Colonic mucosa (tissue), 4 donors: ENCODE measurements at regions not wholly inside any gene's neighbourhood (a gene's known extent, or its start where the extent isn't known, plus 50 kb on each side); places are given as distances from the start of the nearest gene placed in this dataset.
"Not testable (repeated sequence)": the region's sequence is repeated elsewhere in the genome, so short reads cannot be mapped to it uniquely, and the experiment has no call there.

Experiments
- DNase-seq: peaks from one replicate; pipeline ENCODE4 v3.0.0-alpha.2; 2020
- H3K27ac ChIP-seq: fragments of 200-600 bp; one replicate; pipeline ENCODE4 v1.8.0; 2021
- H3K27me3 ChIP-seq: fragments of 200-600 bp; one replicate; pipeline ENCODE4 v1.8.0; 2021
- H3K36me3 ChIP-seq: fragments of 200-600 bp; one replicate; pipeline ENCODE4 v1.8.0; 2021
- H3K4me1 ChIP-seq: fragments of 200-600 bp; one replicate; pipeline ENCODE4 v1.8.0; 2021; ENCODE audit warnings: mild to moderate bottlenecking
- H3K4me3 ChIP-seq: fragments of 200-600 bp; one replicate; pipeline ENCODE4 v1.8.0; 2021
- H3K9ac ChIP-seq, 2 donors: one replicate each; pipeline ENCODE4 v1.7.0; 2013; ENCODE audit warnings: control low read depth in 2 of 2, low read depth in 2 of 2, low read length in 2 of 2
- H3K9me3 ChIP-seq: fragments of 200-600 bp; one replicate; pipeline ENCODE4 v1.8.0; 2021
- intact Hi-C: fragments of 100-400 bp; cut with DNase I; formaldehyde crosslinking; loops from one replicate; pipeline ENCODE4 v1.14.1; 2022
- TF ChIP-seq, protein P1 (sequence below): fragments of 200-600 bp; IDR thresholded peaks from one replicate; pipeline ENCODE4 v1.8.0; 2022; ENCODE audit warnings: antibody characterized with exemption, mild to moderate bottlenecking
- donor health status: healthy.
- donor health status: DM: no; HTN: no; CAD: no.
- donor health status: DM: no; HTN: no; CAD: no.

- DNase-seq, result no peak
- H3K4me1 ChIP-seq, result no peaks in the 10 kb centered on the region
- H3K27ac ChIP-seq, result no peak overlapping the region
- intact Hi-C loops, result no loop called here
- H3K9ac ChIP-seq, result no peak overlapping the region
- TF ChIP-seq, protein P1, sequence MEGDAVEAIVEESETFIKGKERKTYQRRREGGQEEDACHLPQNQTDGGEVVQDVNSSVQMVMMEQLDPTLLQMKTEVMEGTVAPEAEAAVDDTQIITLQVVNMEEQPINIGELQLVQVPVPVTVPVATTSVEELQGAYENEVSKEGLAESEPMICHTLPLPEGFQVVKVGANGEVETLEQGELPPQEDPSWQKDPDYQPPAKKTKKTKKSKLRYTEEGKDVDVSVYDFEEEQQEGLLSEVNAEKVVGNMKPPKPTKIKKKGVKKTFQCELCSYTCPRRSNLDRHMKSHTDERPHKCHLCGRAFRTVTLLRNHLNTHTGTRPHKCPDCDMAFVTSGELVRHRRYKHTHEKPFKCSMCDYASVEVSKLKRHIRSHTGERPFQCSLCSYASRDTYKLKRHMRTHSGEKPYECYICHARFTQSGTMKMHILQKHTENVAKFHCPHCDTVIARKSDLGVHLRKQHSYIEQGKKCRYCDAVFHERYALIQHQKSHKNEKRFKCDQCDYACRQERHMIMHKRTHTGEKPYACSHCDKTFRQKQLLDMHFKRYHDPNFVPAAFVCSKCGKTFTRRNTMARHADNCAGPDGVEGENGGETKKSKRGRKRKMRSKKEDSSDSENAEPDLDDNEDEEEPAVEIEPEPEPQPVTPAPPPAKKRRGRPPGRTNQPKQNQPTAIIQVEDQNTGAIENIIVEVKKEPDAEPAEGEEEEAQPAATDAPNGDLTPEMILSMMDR, result no peak
- H3K4me3 ChIP-seq, result no peak overlapping the region
- no peaks in the 10 kb centered on the region for H3K9me3 ChIP-seq
- no peaks in the 10 kb centered on the region for H3K36me3 ChIP-seq
- H3K27me3 ChIP-seq, result no peaks in the 10 kb centered on the region
Observed at GRCh38 chrX:952816-953215, 259.6 kb downstream of the CRLF2 start.

DNA sequence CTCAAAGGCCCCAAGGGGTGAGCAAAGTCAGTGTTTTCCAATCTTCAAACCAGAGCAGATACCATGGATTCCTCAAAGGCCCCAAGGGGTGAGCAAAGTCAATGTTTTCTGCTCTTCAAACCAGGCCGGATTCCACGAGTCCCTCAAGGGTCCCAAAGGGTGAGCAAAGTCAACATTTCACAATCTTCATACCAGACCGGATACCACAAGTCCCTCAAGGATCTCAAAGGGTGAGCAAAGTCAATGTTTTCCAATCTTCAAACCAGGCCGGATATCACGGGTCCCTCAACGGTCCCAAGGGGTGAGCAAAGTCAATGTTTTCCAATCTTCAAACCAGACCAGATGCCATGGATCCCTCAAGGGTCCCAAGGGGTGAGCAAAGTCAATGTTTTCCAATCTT lies 265.2 kb downstream of the CRLF2 start:
- H3K36me3 ChIP-seq, H3K27me3 ChIP-seq, DNase-seq, H3K27ac ChIP-seq, H3K4me1 ChIP-seq, H3K9me3 ChIP-seq, H3K9ac ChIP-seq, intact Hi-C loops, H3K4me3 ChIP-seq: not testable (repeated sequence)

GRCh38 chrX:943035-943434 lies 269.4 kb downstream of the CRLF2 start:
- H3K9ac ChIP-seq, result no peak overlapping the region
- H3K36me3 ChIP-seq, result no peaks in the 10 kb centered on the region
- H3K27me3 ChIP-seq, result no peaks in the 10 kb centered on the region
- no peaks in the 10 kb centered on the region for H3K4me1 ChIP-seq
- no peak overlapping the region for H3K27ac ChIP-seq
- TF ChIP-seq, protein P1, result no peak
- H3K9me3 ChIP-seq, result no peaks in the 10 kb centered on the region
- H3K4me3 ChIP-seq, result no peak overlapping the region
- intact Hi-C loops, result no loop called here
- no peak for DNase-seq

DNA sequence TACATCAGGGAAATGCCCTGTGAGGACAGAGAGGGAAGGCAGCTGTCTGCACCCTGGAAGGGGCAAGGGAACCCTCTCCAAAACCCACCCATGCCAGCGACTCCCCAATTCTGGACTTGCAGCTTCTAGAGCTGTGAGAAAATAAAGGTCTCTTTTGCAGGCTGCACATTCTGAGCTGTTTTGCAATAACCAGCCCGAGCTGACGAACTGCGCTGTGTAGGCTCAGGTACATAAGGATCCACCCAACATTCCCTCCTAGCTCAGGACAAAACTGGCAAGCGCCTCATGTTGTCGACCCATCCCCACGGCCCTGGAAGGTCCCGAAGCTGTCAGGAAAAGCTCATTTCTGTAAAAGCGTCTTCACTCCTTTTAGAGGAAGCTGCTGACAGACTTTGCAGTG lies 271.8 kb downstream of the CRLF2 start:
- Histone ChIP-seq H3K27me3 (no peaks in the 10 kb centered on the region), H3K9ac (no peak overlapping the region), H3K4me1 (no peaks in the 10 kb centered on the region), H3K4me3 (no peak overlapping the region), H3K9me3 (no peaks in the 10 kb centered on the region), H3K36me3 (no peaks in the 10 kb centered on the region), H3K27ac (no peak overlapping the region)
- intact Hi-C loops, result no loop called here
- TF ChIP-seq, protein P1, result no peak
- DNase-seq, result no peak

- Histone ChIP-seq H3K27ac (no peak overlapping the region), H3K9ac (no peak overlapping the region), H3K9me3 (no peaks in the 10 kb centered on the region), H3K27me3 (no peaks in the 10 kb centered on the region), H3K4me1 (no peaks in the 10 kb centered on the region), H3K4me3 (no peak overlapping the region), H3K36me3 (no peaks in the 10 kb centered on the region)
- DNase-seq, result no peak
- intact Hi-C loops, result no loop called here
- TF ChIP-seq, protein P1, result no peak
Observed at GRCh38 chrX:936979-937769, 275.3 kb downstream of the CRLF2 start.

DNA sequence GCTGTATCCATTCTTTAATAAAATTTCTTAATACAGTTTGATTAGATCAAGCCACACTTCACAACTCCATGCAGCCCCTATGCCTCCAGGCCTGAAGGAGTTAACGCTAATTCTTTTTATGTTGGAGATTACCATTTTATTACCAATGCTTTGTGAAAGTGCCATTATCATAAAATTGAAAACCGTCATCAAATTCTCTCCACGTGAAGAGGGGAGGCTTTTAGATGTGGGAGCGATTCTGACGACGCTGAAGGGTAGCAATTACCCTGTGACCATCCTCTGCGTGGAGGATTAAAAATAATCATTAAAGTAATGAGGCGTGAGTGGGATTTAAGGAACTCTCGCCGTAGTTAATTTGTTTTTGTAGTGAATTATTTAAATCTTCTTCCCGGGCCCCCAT lies 278.8 kb downstream of the CRLF2 start:
- H3K27me3 ChIP-seq, result no peaks in the 10 kb centered on the region
- intact Hi-C loops, result no loop called here
- TF ChIP-seq, protein P1, result no peak
- no peaks in the 10 kb centered on the region for H3K36me3 ChIP-seq
- no peaks in the 10 kb centered on the region for H3K9me3 ChIP-seq
- H3K27ac ChIP-seq, result no peak overlapping the region
- DNase-seq, result no peak
- H3K4me3 ChIP-seq, result no peak overlapping the region
- no peak overlapping the region for H3K9ac ChIP-seq
- H3K4me1 ChIP-seq, result no peaks in the 10 kb centered on the region
